SK-N-MC (cell line): ENCODE measurements at regions not wholly inside any gene's neighbourhood (a gene's known extent, or its start where the extent isn't known, plus 50 kb on each side); places are given as distances from the start of the nearest gene placed in this dataset.

Experiments used
- DNase-seq: peaks from one replicate; pipeline ENCODE4 v3.0.0-alpha.2; 2011; ENCODE audit warnings: low read depth, low spot score
- H3K27ac ChIP-seq: fragments of 200-600 bp; sonication (generic); 2 replicates; pipeline ENCODE4 v1.5.1; 2016; ENCODE audit warnings: mixed run types
- H3K36me3 ChIP-seq: fragments of 200-600 bp; sonication (generic); 2 replicates; pipeline ENCODE4 v1.6.1; 2017; ENCODE audit warnings: antibody characterized with exemption, low read length, mixed read lengths; ENCODE audit not compliant: insufficient read depth
- H3K4me3 ChIP-seq: fragments of 200-600 bp; sonication (generic); 2 replicates; pipeline ENCODE4 v1.5.1; 2016
- H3K9ac ChIP-seq: fragments of 200-600 bp; sonication (generic); 2 replicates; pipeline ENCODE4 v1.8.0; 2017; ENCODE audit warnings: mixed run types, mixed read lengths; ENCODE audit not compliant: insufficient read length
- H3K9me3 ChIP-seq: fragments of 200-600 bp; sonication (generic); 2 replicates; pipeline ENCODE4 v1.6.1; 2017; ENCODE audit warnings: low read depth, mild to moderate bottlenecking, antibody characterized with exemption, low read length, moderate library complexity, mixed read lengths
- EZH2 ChIP-seq: fragments of 200-600 bp; sonication (generic); IDR thresholded peaks from one replicate; pipeline ENCODE4 v1.6.1; 2017; ENCODE audit warnings: antibody characterized with exemption
- FOXP2 ChIP-seq: optimal IDR thresholded peaks from 2 replicates; pipeline ENCODE3; 2011; ENCODE audit warnings: mild to moderate bottlenecking, moderate library complexity; ENCODE audit not compliant: insufficient read depth; ENCODE audit errors: extremely low read length, control extremely low read depth
- POLR2AphosphoS5 ChIP-seq: IDR thresholded peaks from 2 replicates; pipeline ENCODE4 v1.6.1; 2012; ENCODE audit warnings: mild to moderate bottlenecking, low read depth, low read length, borderline replicate concordance

DNA sequence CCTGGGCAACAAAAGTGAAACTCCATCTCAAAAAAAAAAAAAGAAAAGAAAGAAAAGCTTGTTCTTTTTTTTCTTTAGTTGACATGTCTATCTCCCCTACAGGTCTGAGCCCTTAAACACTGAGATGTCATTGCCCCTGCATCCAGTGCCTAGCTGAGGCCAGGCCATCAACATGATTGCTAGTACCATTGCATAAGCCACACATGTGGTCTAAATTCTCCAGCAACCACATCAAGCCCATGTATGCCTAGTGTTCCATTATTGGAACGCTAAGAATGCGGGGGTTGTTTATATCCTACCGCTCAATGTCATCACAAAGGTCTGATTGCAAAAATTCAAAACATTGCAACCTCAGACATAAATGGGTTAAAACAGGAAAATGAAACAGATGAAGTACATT, 62.7 kb downstream of the NPTX2 start:
- H3K36me3 ChIP-seq: no peaks in the 10 kb centered on the region
- no peak overlapping the region for H3K27ac ChIP-seq
- TF ChIP-seq POLR2AphosphoS5: no peak
- TF ChIP-seq EZH2: no peak
- TF ChIP-seq FOXP2: no peak
- H3K9ac ChIP-seq: no peak overlapping the region
- no peak for DNase-seq
- H3K9me3 ChIP-seq: no peaks in the 10 kb centered on the region
- H3K4me3 ChIP-seq: no peak overlapping the region

- no peaks in the 10 kb centered on the region for H3K9me3 ChIP-seq
- no peak for DNase-seq
- no peak for TF ChIP-seq POLR2AphosphoS5
- no peak for TF ChIP-seq EZH2
- no peak for TF ChIP-seq FOXP2
- no peak overlapping the region for H3K27ac ChIP-seq
- no peaks in the 10 kb centered on the region for H3K36me3 ChIP-seq
- H3K4me3 ChIP-seq: no peak overlapping the region
- H3K9ac ChIP-seq: no peak overlapping the region
Observed at GRCh38 chr7:98681511-98681910, 64.4 kb downstream of the NPTX2 start.

GRCh38 chr7:98681951-98682350, 64.9 kb downstream of the NPTX2 start:
- no peak overlapping the region for H3K9ac ChIP-seq
- no peak overlapping the region for H3K27ac ChIP-seq
- TF ChIP-seq EZH2: no peak
- no peak overlapping the region for H3K4me3 ChIP-seq
- no peaks in the 10 kb centered on the region for H3K9me3 ChIP-seq
- DNase-seq: no peak
- no peaks in the 10 kb centered on the region for H3K36me3 ChIP-seq

- H3K27ac ChIP-seq: no peak overlapping the region
- H3K36me3 ChIP-seq: no peaks in the 10 kb centered on the region
- H3K4me3 ChIP-seq: no peak overlapping the region
- H3K9ac ChIP-seq: no peak overlapping the region
- no peak for TF ChIP-seq EZH2
- no peak for TF ChIP-seq FOXP2
- no peak for TF ChIP-seq POLR2AphosphoS5
- DNase-seq: no peak
- H3K9me3 ChIP-seq: no peaks in the 10 kb centered on the region
Observed at GRCh38 chr7:98683514-98683913, 66.4 kb downstream of the NPTX2 start.

DNA sequence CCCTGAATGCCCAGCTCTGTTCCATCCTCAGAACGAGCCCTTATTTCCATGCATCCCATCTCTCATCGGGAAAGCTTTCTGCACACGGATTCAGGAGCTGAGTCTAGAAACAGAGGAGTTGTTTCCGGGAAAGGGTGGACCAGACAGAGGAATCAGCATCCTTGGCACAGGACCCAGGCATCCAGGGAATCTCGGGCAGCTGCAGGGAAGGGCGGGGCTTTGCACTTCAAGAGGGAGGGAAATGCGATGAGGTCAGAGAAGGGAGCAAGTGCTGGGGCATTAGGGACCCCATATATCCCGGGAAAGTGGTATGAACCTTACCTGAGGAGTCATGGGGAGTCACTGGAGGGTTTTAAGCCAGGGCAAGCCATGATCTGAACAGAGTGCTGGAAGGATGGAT, 68.5 kb downstream of the NPTX2 start:
- no peaks in the 10 kb centered on the region for H3K9me3 ChIP-seq
- H3K4me3 ChIP-seq: no peak overlapping the region
- no peak overlapping the region for H3K9ac ChIP-seq
- H3K27ac ChIP-seq: no peak overlapping the region
- H3K36me3 ChIP-seq: no peaks in the 10 kb centered on the region
- no peak for DNase-seq
- TF ChIP-seq POLR2AphosphoS5 (no peak), FOXP2 (no peak), EZH2 (no peak)

DNA sequence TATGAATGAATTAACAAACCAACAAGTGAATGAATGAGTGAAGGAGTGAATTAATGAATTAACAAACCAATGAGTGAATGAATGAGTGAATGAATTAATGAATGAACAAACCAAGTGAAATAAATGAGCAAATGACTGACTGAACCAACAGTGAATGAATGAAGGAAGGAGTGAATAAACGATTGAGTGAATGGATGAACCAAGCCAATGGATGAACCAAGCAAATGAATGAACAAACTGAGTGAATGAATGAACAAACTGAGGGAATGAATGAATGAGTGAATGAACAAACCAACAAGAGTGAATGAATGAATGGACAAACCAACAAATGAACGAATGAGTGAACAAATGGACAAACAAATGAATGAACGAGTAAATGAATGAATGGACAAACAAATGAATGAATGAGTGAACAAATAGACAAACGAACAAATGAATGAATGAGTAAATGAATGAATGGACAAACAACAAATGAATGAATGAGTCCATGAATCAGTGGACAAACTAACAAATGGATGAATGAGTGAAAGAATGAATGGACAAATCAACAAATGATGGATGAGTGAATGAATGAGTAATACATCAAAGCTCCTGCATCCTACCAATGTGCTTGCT, 69.5 kb downstream of the NPTX2 start:
- DNase-seq: no peak
- H3K9me3 ChIP-seq: no peaks in the 10 kb centered on the region
- no peak overlapping the region for H3K27ac ChIP-seq
- no peak overlapping the region for H3K4me3 ChIP-seq
- H3K36me3 ChIP-seq: no peaks in the 10 kb centered on the region
- no peak overlapping the region for H3K9ac ChIP-seq
- TF ChIP-seq EZH2 (no peak), POLR2AphosphoS5 (no peak), FOXP2 (no peak)

- H3K9me3 ChIP-seq: no peaks in the 10 kb centered on the region
- H3K27ac ChIP-seq: no peak overlapping the region
Observed at GRCh38 chr7:98687111-98687751, 70.1 kb downstream of the NPTX2 start.

GRCh38 chr7:98691619-98692018, 74.5 kb downstream of the NPTX2 start:
- no peak overlapping the region for H3K4me3 ChIP-seq
- no peak overlapping the region for H3K27ac ChIP-seq
- no peaks in the 10 kb centered on the region for H3K36me3 ChIP-seq
- H3K9me3 ChIP-seq: no peaks in the 10 kb centered on the region
- TF ChIP-seq EZH2: no peak
- no peak for TF ChIP-seq FOXP2
- TF ChIP-seq POLR2AphosphoS5: no peak
- no peak for DNase-seq
- no peak overlapping the region for H3K9ac ChIP-seq

More at GRCh38 chr7:98687111-98687751, 70.1 kb downstream of the NPTX2 start:
- no peak overlapping the region for H3K4me3 ChIP-seq
- no peaks in the 10 kb centered on the region for H3K36me3 ChIP-seq
- TF ChIP-seq FOXP2 (no peak), POLR2AphosphoS5 (no peak), EZH2 (no peak)
- no peak for DNase-seq
- H3K9ac ChIP-seq: no peak overlapping the region

GRCh38 chr7:98697083-98697482, 80.0 kb downstream of the NPTX2 start:
- DNase-seq: no peak
- TF ChIP-seq FOXP2 (no peak), POLR2AphosphoS5 (no peak), EZH2 (no peak)
- no peak overlapping the region for H3K27ac ChIP-seq
- no peak overlapping the region for H3K4me3 ChIP-seq
- H3K36me3 ChIP-seq: no peaks in the 10 kb centered on the region
- no peak overlapping the region for H3K9ac ChIP-seq
- H3K9me3 ChIP-seq: no peaks in the 10 kb centered on the region
